Epithelial cell of prostate (primary cell): ENCODE measurements at regions not wholly inside any gene's neighbourhood (a gene's known extent, or its start where the extent isn't known, plus 50 kb on each side); places are given as distances from the start of the nearest gene placed in this dataset.
"Not testable (repeated sequence)": the region's sequence is repeated elsewhere in the genome, so short reads cannot be mapped to it uniquely, and the experiment has no call there.

Experiments used
- DNase-seq: peaks from one replicate; pipeline ENCODE4 v3.0.0-alpha.2; 2011; ENCODE audit warnings: low read depth, low spot score
- H3K27ac ChIP-seq: fragments of 450-650 bp; 2 replicates; pipeline ENCODE4 v1.5.1; 2017; ENCODE audit warnings: mild to moderate bottlenecking

DNA sequence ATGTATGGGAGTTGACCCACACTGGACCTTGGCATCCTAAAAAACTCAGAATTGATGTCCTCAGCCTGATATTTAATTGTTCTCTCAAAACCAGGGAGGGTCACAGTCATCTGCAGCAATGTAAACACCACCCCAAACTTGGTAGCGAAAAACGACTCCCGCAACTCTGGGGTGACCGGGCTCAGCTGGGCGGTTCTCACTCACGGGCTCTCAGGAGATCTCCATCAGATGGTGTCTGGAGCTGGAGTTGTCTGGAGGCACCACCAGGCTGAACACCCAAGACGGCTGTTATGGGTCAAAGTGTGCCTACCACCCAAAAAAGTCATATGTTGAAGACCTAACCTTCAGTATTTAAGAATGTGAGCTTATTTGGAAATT, 50.9 kb upstream of the NXT1 start:
- no peak for DNase-seq

DNA sequence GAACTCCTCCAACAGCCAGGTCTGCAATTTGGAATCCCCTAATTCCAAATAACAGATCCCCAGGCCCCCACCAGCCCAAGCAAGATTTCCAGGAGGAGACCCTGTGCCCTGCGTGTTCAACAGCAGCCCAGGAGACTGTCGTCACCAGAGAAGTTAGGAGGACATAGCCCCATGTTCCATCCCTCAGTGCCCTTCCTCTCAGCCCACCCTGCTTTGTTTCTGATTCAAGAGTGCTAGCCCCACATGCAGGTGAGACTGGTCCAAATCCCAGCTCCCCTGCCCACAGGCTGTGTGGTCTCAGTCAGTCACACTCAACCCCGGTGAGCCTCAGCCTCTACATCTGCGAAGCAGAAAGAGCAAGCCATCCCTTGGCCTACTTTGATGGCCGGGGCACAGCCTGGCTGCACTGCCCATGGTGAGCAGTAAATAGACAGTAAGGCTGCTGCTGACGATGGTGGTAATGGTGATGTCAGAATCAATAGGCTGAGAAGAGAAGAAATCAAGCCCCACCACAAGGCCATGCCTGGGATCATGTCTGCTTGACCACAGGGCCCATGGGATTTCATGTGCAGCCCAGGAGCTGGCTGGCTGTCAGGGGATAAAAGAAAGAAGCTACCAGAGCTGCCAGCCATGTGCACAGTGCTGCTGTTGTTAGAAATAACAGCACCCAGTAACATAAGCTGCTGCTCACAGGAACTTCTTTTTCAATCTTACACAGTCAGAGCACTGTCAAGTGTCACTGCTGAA, 51.5 kb upstream of the NXT1 start:
- DNase-seq, result no peak

More for the DNA sequence above, 50.9 kb upstream of the NXT1 start:
- H3K27ac ChIP-seq, result no peak overlapping the region

DNA sequence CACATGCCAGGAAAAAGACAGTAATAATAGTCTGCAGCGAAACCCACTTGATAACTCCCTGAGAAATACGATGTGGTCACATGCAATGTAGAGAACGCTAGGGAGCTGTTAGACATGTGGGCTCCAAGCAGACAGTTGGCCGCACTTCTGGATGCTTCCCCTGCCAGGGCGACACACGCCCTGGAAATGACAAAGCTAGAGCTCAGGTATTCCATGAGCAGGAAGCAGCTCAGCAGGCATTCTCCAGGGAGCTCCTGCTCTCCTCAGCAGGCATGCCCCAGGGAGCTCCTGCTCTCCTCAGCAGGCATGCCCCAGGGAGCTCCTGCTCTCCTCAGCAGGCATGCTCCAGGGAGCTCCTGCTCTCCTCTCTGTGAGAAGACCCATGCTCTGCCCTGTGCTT, 52.4 kb upstream of the NXT1 start:
- DNase-seq, result no peak
- H3K27ac ChIP-seq, result no peak overlapping the region

More for the DNA sequence above, 51.5 kb upstream of the NXT1 start:
- no peak overlapping the region for H3K27ac ChIP-seq

DNA sequence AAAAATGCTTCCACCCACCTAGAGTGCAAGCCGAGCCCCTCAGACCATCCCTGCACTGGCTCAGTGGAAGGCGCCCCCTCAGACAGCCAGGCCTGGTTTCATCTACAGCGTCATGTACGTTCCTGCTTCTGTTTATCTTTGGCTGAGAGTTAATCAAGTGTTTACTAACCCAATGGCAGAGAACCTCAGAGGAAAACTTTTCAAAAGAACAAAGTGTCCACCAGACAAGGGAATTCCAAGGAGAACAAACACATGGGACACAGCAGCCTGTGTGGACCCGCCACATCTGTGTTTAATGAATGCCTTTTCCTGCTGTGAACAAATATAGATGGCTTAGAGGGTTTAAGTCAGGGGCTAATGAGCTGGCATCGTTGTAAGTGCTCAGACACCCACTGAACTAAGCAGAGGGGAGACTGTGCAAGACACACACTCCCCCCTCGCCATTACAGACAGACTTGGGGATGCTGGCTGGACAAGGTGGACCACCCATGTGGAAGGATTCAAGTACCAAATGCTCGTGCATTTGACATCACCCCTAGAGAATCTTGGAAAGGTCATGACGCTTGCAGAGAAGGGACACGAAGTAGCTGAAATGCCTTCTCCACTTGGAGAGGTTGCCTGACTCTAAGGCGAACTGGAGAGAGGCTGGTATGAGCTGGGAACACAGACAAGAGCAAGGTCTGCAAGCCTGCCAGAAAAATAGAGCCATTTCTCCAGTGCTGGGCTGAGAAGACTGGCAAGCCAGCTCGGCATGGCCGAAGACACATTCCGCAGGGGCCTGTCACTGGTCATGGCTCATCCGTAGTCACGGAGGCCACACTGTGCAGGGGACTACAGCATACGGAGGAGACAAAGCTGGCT, 53.5 kb upstream of the NXT1 start:
- no peak overlapping the region for H3K27ac ChIP-seq
- no peak for DNase-seq

DNA sequence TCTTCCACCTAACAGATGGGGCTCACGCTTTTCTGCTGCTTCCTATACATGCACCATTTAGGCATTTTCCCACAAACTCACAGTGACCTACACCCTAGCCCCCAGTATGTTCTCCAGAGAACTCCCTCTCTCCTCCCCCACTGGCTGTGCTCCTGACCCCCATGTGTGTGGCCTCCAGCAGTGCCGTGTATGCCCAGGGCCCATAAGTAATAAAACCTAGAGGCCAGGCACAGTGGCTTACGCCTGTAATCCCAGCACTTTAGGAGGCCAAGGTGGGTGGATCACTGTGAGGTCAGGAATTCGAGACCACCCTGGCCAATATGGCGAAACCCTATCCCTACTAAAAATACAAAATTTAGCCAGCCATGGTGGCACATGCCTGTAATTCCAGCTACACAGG, 54.7 kb upstream of the NXT1 start:
- no peak overlapping the region for H3K27ac ChIP-seq
- no peak for DNase-seq

DNA sequence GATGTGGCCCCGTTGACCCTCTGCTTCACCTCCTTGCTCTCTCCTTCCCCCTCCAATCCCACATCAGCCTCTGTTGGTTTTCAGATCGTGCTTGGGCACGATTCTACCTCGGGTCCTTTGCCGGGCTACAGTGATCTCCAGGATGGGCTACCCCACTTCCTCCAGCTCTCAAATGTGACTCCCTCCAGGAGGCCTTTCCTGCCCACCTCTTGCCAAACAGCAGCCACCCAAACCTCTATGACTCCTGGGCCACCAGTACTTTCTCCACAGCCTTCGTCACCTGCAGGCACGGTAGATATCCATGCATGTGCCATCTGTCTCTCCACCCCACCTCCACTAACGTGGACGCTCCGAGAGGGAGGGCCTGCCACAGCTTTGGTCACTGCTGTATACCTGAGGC, 55.9 kb upstream of the NXT1 start:
- DNase-seq, result no peak
- no peak overlapping the region for H3K27ac ChIP-seq

DNA sequence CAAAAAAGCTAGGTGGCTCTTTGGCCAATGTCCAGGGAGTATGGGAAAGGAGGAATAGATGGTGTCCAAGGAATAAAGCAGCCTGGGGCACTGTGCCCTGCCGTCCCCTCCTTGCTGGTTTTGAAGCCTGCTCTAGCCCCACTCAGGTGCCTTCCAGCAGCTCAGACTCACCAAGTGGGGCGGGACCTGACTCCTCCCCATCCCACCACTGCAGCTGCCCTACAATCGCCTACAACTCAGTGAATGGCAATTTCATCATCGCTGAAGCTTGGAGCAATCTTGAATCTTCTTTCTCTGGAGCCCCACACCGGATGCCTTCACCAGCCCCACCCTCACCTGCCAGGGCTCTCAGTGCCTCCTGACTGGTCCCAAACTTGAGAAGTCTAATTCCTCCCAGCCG, 56.4 kb upstream of the NXT1 start:
- DNase-seq, result no peak
- H3K27ac ChIP-seq, result no peak overlapping the region

DNA sequence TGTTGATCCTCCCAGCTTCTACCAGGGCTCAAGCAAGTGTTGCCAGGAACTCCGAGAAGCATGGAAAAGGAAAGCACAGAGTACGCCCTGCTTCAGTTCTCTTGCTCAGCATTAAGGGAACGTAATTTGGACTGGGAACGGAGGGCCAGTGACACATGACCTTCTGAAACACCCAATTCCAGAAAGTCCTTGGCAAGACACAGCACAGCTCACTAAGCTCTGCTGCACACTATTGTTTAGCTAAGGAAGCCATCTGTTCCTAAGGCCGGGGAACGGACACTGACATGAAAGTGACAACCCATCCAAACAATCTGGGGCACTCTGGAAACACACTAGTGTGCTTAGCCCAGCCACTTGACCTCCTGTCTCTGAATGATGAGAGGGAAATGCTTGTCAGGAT, 56.9 kb upstream of the NXT1 start:
- no peak overlapping the region for H3K27ac ChIP-seq
- DNase-seq, result no peak

DNA sequence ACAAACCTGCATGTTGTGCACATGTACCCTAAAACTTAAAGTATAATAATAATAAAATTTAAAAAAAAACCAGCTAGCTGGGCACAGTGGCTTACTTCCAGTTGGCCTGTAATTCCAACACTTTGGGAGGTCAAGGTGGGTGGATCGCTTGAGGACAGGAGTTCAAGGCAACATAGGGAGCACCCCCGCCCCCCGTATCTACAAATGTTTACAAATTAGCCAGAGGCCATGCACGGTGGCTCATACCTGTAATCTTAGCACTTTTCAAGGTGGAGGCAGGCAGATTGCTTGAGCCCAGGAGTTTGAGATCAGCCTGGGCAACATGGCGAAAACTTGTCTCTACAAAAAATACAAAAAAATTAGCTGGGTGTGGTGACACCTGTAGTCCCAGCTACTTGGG, 58.3 kb upstream of the NXT1 start:
- DNase-seq, H3K27ac ChIP-seq: not testable (repeated sequence)

DNA sequence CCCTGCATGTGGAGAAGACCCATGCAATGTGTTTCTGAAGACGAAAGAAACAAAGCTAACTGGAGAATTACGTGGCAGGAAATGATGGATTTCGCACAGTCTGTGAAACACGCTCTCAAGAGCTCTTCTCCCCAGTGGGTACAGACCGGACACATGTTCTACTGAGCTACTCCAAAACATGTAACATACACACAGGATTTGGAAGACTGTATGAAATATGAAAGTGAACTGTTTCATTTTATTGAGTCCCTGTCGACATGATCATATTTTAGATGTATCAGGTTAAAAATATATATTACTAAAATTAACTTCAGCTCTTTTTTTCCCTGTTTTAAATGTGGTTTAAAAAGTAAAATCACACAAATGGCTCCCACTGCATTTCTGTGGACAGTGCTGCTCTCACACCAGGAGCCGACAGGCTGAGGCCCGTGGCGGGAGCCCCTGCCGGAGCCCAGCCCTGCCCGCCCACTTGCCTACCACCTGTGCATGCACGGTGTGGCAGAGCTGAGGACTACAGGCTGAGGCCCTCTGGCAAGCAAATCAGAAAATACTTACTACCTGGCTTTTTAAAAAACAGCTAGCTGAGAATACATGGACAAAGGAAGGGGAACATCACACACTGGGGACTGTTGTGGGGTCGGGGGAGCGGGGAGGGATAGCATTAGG, 58.9 kb upstream of the NXT1 start:
- H3K27ac ChIP-seq, result no peak overlapping the region
- DNase-seq, result no peak

DNA sequence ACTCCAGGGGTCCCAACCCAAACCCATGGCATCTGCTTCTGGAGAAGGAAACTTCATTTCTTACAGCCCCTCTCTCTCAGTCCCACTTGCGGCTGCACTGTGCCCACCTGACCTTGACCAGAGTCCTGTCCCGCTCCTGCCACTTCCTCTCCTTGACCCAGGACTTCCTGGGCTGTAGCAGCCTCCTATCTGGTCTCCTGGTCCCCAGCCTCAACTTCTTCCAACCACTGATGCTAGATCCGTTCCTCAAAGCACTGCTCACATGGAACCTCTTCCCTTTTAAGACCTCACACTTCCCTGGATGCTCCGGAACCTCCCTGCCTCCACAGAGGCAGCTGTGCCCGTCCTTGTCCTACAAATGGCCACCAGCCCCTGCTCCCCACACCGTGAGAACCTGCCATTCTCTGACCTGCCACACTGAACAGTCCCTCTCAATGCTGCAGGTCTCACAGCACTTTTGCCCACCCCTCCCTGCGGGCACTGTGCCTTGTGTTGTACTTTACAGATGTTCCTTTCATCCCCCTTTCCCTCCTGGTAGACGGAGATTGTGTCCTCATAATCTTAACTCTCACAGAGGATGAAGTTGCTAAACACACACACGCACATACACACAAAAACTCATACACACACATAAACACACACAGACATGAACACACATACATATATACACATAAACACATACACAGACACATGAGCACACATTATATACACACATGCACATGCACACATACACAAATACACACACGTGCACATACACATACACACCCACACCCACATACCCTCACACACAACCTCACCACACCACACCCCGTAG, 59.6 kb upstream of the NXT1 start:
- no peak overlapping the region for H3K27ac ChIP-seq
- no peak for DNase-seq

DNA sequence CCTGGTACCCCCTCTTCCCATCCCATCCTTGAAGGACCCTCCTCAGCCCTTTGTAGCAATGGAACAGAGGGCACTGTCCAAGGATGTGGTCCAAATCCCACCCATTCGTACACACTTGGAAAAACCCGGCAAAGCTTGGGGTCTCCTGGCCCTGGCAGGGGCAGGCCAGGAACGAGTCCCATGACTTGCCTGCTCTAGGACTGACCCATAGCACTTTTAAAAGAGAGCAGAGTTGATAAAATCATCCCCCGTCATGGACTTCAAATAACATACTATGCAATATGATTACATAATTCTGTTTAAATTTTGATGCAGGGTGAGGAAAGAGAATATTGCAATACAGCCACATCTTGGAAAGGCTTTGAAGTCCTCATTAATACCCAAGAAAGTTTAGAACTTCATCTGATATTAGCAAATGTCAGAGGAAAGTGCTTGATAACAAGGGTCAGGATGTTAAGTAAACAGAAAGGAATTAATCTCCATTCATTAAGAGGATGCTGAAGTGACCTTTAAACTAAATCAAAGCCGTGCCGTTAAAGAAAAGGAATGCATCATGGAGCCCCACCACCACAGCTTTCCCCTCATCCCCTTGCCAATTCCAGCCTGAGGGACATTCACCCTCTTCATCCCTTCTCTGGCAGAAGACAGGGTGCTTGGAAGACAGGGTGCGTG, 60.7 kb upstream of the NXT1 start:
- H3K27ac ChIP-seq, result no peak overlapping the region
- no peak for DNase-seq

DNA sequence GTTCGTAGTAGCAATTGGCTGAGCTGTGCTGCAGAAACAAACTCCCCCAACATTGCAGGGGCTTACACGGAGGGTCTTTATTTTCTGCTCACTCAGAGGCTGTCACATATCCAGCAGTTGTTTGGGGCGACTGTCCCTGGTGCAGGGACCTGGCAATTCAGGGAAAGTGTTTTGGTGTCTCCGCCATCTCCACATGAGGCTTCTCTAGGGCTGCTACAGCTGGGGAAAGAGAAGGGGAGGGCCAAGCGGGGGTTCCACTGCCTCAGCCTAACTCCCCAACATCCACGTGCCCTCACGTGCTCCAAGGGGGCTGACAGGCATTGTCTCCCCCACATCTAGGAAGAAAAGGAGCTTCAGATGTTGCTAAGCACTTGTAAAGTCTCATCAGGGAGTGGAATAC, 61.3 kb upstream of the NXT1 start:
- DNase-seq, result no peak
- no peak overlapping the region for H3K27ac ChIP-seq

DNA sequence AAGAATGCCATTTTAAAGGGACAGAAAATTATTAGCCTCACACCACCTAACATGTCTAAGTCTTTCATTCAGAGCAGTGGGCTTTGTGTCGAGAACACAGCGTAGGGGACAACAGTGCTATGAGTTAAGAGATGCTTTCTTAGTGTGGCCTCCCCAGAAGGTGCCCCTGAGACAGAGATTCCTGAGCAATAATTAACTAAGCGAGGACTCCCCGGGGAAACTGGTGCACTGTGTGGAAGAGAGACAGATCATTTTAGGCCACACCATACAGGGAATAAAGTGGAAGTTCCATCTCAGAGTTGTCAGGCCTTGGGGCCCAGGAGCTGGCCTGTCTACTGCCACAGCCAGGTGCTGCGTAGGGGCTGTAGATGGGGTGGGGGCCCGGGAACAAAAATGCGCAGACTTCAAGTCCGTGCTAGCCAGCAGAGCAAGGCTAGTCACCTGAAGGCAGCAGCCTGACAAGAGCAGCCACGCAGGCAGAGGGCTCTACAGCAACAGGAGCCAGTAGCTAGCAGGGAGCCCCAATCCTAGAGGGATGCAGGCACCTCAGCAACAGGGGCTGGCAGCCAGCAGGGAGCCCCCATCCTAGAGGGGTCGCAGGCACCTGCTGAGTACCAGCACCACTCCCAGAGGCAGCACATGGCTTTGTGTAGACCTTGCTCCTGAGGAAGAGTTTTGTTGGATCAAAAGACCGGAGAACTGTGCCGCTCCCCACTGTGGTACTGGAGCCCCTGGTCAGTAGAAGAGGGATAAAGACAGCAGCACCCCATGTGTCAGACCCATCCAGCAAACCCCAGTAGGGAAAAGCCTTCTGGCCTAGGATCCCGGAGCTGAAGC, 63.0 kb upstream of the NXT1 start:
- no peak overlapping the region for H3K27ac ChIP-seq
- DNase-seq, result no peak

DNA sequence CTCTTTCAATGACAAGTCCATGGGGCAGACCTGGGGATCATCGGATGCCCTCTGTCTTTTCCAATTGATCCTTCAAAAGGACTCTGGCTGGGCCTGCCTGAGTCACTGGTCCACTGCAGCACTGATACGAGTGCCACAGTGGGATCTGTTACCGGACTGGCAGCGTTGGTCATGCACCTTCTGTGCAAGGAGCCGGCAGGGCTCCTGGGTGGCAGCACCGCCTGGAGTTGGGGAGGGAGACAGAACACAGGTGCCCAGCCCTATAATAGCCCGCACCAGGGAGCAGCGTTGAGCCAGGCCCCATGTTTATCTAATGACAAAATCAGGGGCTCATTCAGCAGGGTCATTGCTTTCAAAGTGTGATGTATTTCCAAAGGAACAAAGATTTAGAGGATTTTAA, 64.2 kb upstream of the NXT1 start:
- DNase-seq, result no peak
- H3K27ac ChIP-seq, result no peak overlapping the region

DNA sequence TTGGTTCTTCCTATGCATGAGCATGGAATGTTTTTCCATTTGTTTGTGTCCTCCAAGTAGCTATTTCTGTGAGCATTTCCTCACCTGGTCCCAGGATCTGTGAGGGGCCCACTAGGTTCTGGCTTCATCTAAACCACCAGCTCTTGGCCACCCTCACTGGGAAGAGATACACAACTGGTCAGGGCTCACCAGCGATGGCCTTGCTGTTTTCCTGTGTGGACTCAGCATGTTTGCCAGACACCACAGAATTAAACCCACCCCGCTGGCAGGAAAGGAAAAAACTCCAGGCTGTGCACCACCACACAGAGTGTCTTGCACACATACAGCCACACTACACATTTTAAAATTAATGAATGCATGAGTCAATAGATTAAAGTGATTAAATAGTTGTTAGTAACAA, 65.1 kb upstream of the NXT1 start:
- no peak overlapping the region for H3K27ac ChIP-seq
- no peak for DNase-seq

DNA sequence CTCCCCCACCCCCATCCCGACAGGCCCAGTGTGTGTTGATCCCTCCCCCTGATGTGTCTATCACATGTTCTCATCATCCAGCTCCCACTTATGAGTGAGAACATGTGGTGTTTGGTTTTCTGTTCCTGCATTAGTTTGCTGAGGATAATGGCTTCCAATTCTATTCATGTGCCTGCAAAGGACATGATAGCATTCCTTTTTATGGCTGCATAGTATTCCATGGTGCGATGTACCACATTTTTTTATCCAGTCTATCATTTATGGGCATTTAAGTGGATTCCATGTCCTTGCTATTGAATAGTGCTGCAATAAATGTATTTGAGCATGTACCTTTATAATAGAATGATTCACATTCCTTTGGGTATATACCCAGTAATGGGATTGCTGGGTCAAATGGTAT, 66.6 kb upstream of the NXT1 start:
- H3K27ac ChIP-seq, result no peak overlapping the region
- no peak for DNase-seq

DNA sequence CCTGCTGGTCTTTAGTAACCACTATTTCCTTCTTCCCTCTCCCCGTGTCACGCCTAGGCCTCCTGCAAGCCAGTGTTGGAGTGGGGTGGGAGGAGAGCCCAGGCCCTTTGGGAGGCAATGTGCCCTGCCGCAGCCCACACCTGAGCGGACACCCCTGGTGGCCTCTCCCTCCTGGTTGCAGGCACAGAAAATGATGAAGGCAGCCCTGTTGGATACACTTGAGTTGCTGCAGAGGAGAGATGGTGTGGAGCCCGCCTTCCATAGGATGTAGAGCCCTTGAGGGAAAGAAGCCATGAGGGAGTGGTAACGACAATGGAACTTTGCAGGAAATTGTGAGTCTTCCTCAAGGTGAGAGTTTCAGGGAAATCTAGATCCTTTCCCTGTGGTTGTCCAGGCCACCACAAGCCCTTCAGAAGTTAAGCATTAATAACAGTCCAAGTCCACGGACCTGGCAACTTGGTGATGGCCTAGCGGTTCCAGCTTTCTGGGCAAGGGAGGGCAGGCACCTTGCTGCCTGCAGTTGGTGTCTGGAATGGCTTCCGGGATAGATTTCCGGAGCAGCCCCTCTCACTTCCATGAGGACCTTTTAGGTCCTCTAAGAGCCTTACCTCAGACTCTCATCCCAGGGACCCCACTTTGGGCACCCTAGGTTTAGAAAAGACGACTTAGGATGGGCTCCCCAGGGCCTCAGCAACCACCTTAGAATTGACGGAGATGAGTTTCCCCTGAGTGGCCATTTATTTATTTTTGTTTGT, 67.3 kb upstream of the NXT1 start:
- no peak overlapping the region for H3K27ac ChIP-seq
- DNase-seq, result no peak
